Omental fat pad (tissue), 3 donors: ENCODE measurements at regions not wholly inside any gene's neighbourhood (a gene's known extent, or its start where the extent isn't known, plus 50 kb on each side); places are given as distances from the start of the nearest gene placed in this dataset.

Experiments
- ATAC-seq: fragments of 150-250 bp; one replicate; pipeline ENCODE4 v1.9.1; 2016; ENCODE audit warnings: mild to moderate bottlenecking, moderate library complexity; ENCODE audit not compliant: low FRiP score
- DNase-seq: peaks from one replicate; pipeline ENCODE4 v3.0.0-alpha.2; 2019; ENCODE audit warnings: low spot score
- TF ChIP-seq, protein P1 (sequence below), 3 donors: fragments of 450-650 bp; IDR thresholded peaks; one replicate each; pipeline ENCODE4 v1.5.1; 2016 to 2017; ENCODE audit warnings: antibody characterized with exemption in 3 of 3, mild to moderate bottlenecking in 3 of 3, moderate library complexity in 2 of 3

- TF ChIP-seq, protein P1, sequence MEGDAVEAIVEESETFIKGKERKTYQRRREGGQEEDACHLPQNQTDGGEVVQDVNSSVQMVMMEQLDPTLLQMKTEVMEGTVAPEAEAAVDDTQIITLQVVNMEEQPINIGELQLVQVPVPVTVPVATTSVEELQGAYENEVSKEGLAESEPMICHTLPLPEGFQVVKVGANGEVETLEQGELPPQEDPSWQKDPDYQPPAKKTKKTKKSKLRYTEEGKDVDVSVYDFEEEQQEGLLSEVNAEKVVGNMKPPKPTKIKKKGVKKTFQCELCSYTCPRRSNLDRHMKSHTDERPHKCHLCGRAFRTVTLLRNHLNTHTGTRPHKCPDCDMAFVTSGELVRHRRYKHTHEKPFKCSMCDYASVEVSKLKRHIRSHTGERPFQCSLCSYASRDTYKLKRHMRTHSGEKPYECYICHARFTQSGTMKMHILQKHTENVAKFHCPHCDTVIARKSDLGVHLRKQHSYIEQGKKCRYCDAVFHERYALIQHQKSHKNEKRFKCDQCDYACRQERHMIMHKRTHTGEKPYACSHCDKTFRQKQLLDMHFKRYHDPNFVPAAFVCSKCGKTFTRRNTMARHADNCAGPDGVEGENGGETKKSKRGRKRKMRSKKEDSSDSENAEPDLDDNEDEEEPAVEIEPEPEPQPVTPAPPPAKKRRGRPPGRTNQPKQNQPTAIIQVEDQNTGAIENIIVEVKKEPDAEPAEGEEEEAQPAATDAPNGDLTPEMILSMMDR (IDR thresholded peaks at IDR 0.05), result no peak
- ATAC-seq (no peak), DNase-seq (no peak)
Observed at GRCh38 chr12:58509116-58509885, 411.0 kb downstream of the LRIG3 start.

GRCh38 chr12:58513301-58513834 lies 406.9 kb downstream of the LRIG3 start:
- no peak for DNase-seq
- TF ChIP-seq, protein P1 (IDR thresholded peaks at IDR 0.05), result no peak
- ATAC-seq, result no peak

GRCh38 chr12:58513852-58514251 lies 406.5 kb downstream of the LRIG3 start:
- DNase-seq (no peak), ATAC-seq (no peak)
- TF ChIP-seq, protein P1 (IDR thresholded peaks at IDR 0.05), result no peak

DNA sequence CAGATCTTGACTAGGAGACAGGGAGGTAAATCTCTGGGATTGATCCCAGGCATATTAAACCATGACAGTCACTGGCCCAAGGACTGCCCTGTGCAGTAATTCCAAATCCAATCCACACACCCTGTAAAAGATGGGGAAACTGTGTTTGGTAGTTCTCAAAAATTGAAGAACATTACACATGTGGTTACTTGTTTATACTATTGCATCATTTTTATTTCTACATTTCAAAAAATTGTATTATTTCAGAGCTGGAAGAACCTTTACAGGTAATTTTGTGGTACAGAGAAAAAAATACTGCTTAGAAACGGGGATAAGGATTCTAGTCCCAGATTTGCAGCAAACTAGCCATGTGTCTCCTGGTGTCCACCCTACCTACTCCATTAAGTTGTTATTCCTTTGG lies 400.5 kb downstream of the LRIG3 start:
- TF ChIP-seq, protein P1 (IDR thresholded peaks at IDR 0.05), result no peak
- ATAC-seq (no peak), DNase-seq (no peak)

- no peak for DNase-seq
- no peak for ATAC-seq
- TF ChIP-seq, protein P1 (IDR thresholded peaks at IDR 0.05), result no peak
Observed at GRCh38 chr12:58521152-58521551, 399.2 kb downstream of the LRIG3 start.

GRCh38 chr12:58521796-58522195 lies 398.5 kb downstream of the LRIG3 start:
- TF ChIP-seq, protein P1 (IDR thresholded peaks at IDR 0.05), result no peak
- no peak for DNase-seq

DNA sequence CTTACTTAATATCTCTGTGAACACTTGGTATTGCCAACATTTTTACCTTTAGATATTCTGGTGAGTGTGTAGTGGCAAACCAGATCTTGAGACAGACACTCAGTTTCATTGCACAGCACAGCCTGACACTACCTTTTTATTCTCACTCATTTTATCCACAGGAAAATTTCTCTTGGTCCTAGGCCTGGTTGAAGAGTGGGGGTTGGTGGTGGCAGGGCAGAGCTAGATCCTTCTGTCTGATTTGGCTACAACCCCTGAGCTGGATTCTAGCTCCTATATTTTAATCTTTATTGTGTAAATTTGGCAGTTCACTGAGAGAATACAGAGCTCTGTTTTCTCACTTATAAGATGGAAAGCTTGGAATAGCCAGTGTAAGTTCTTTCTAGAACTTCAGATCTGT lies 396.9 kb downstream of the LRIG3 start:
- TF ChIP-seq, protein P1 (IDR thresholded peaks at IDR 0.05), result no peak
- no peak for ATAC-seq
- no peak for DNase-seq

More at GRCh38 chr12:58521796-58522195, 398.5 kb downstream of the LRIG3 start:
- ATAC-seq, result no peak
